ENCODE measurements at regions not wholly inside any gene's neighbourhood (a gene's known extent, or its start where the extent isn't known, plus 50 kb on each side); places are given as distances from the start of the nearest gene placed in this dataset.

DNA sequence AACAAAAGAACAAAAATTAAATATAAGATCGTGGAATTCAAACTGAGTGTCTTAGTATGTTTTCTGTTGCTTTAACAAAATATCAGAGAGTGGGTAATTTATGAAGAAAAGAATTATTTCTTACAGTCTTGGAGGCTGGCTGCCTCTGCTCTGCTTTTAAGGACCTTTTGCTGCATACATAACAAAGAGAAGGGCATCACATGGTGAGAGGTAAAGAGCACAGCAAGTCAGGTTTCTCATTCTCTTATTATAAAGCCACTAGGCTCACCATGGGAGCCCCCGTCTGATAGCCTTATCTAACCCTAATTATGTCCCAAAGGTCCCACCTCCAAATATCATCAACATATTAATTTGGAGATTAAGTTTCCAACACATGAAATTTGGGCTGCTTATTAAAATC, 231.3 kb downstream of the SLITRK6 start:
- TF ChIP-seq, protein P1, sequence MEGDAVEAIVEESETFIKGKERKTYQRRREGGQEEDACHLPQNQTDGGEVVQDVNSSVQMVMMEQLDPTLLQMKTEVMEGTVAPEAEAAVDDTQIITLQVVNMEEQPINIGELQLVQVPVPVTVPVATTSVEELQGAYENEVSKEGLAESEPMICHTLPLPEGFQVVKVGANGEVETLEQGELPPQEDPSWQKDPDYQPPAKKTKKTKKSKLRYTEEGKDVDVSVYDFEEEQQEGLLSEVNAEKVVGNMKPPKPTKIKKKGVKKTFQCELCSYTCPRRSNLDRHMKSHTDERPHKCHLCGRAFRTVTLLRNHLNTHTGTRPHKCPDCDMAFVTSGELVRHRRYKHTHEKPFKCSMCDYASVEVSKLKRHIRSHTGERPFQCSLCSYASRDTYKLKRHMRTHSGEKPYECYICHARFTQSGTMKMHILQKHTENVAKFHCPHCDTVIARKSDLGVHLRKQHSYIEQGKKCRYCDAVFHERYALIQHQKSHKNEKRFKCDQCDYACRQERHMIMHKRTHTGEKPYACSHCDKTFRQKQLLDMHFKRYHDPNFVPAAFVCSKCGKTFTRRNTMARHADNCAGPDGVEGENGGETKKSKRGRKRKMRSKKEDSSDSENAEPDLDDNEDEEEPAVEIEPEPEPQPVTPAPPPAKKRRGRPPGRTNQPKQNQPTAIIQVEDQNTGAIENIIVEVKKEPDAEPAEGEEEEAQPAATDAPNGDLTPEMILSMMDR (IDR thresholded peaks at IDR 0.05; ENCODE audit: poor library complexity) = no peak
- no peak for TF ChIP-seq EZH2 (IDR thresholded peaks at IDR 0.05; ENCODE audit: borderline replicate concordance)
- TF ChIP-seq EZH2phosphoT487 (IDR thresholded peaks at IDR 0.05; ENCODE audit: low read depth, severe bottlenecking, unreplicated experiment) = no peak
